Embryonic facial prominence (tissue), 1 donor: ENCODE measurements at regions not wholly inside any gene's neighbourhood (a gene's known extent, or its start where the extent isn't known, plus 50 kb on each side); places are given as distances from the start of the nearest gene placed in this dataset.

ENCODE experiments used
- DNase-seq: peaks from one replicate; pipeline ENCODE4 v3.0.0-alpha.2; 2016; ENCODE audit errors: extremely low spot score

DNA sequence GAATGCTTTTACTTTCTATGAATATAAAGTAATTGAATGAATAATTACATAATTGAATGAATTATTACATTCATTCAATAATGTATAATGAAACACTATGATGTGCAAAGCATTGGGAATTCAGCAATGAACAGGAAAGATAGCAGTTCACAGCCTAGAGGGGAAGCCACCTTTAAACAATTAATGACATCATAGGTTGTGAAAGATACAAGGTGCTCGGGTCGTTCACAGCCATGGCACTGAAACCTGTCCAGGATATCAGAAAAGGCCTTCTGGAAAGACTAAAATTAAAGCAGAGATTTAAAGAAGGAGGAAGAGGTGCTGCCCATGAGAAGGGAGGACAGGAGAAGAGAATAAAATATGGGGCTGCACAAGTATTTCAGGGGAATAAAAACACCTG lies 171.4 kb upstream of the KLF4 start:
- no peak for DNase-seq

DNA sequence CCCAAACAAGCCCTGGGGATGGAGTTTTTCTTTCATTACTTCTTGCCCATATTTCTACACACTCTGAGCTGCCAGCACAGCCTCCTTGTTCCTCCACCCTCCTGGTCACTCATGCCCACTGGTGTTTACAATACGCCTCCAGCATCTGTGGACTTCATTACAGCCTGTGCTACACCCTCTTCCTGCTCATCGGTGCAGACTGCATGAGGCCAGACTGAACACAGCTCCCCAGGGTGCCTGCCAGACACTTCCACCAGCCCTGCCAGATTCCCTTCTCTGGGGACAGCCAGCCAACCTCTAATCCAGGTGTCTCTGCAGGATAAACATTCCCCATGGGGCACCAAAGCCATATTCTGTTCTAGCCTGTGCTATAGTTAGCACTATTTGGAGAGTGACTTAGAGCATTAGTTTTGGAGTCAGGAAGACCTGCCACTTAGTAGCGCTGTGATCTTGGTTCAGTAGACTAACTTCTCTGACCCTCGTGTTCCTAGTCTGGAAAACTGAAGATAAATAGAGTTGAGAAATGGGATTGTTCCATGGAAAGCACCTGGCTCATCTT lies 163.8 kb upstream of the KLF4 start:
- no peak for DNase-seq

DNA sequence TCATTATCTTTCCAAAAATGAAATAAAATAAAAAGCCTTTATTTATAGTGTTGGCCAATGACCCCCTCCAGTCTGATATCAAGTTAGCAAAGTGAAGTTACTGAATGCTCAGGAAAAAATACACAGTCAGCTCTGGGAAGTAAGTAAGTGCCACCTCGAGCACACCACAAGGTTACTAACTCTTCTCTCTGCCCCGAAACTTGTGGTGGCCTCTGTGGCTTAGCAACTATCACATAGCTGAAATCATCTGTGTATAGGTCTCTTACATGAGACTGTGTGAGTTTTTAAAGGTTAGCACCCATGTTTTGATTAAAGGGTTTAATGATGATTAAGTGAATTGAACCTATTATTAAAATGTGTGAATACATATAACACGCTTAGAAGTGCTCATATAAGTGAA lies 161.4 kb upstream of the KLF4 start:
- no peak for DNase-seq

DNA sequence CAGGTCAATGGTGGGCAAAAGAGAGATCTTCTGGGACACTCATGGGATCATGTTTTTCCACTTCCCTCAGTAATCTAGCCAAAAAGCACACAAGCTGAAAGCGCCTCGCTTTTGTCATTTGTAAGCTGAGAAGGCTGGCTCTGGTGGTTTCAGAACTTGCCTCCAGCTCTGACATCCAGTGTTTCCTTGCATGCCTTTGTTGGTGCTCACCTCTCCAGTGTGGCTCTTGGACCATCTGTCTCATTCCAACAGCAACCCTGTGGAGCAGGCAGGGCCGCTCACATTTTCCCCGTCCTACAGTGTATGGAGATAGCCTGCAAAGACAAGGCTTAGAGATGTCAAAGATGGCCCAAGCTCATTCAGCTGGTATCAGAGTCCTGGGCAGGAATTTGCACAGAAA lies 160.8 kb upstream of the KLF4 start:
- no peak for DNase-seq

DNA sequence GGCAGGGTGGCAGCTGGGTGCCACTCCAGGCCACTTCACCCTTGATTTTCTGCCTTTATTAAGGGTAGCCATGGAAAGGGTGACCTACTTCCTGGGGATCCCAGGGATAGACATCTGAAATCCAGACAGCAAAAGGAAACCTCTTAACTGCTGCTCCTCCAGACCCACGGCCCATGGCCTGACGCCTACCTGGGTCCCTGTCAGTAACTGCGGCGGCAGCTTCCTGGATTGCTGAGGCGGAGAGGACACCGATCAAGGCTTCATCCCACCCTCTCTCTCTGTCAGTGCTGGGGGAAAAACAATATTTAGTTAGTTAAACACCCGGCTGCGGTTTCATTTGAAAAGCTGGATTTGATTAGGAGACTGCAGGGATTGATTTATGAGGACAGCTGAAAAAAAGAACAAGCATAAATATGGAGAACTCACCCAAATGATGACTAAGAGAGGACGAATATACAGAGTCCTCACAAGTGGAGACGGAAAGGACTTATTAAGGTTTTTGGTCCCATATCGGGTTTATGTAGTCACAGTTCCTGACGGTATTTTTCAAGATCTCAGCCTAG lies 158.7 kb upstream of the KLF4 start:
- peak; percentile 66 for DNase-seq

DNA sequence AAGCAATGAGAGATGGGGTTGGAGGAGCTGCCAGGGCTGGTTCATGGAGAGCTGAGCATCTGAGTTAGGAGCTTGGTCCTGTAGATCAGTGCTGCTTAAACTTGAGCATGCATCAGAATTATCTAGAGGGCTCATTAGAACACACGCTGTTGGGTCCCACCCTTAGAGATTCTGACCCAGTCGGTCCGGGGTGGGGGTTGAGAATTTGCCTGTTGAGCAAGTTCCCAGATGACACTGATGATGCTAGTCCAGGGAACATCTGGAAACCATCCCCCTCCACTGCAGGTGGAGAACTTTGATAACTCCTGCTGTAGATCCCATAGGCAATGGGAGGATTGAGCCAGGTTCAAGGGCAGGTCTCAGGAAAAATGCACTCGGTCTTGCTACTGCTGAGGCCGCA lies 158.0 kb upstream of the KLF4 start:
- DNase-seq: no peak

DNA sequence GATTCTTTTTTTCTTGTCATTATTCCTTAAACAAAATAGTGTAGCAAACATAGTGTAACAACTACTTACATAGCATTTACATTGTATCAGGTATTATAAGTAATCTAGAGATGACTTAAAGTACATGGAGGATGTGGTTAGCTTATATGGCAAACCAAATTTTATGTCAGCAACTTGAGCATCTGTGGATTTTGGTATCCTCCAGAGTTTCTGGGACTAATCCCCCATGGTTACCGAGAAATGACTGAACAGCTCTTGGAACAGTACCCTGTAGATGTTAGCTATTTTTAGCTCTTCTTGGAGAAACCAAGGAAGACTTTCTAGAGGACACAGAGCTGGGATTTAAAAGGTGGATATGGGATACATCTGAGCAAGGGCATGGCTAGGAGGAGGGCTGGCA lies 157.6 kb upstream of the KLF4 start:
- no peak for DNase-seq

DNA sequence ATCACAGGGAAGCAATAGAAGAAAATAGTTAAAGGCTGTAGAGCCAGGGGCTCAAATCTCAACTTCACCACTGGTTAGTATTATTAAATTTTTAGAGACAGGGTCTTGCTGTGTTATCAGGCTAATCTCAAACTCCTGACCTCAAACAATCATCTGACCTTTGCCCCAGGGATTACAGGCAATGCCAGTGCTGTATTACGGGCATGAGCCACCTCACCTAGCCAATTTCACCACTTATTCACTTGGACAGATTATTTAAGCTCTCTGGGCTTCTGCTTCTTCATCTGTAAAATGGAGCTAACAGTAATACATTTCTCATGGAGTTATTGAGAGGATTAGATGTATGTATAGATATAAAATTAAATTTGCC lies 155.9 kb upstream of the KLF4 start:
- no peak for DNase-seq

DNA sequence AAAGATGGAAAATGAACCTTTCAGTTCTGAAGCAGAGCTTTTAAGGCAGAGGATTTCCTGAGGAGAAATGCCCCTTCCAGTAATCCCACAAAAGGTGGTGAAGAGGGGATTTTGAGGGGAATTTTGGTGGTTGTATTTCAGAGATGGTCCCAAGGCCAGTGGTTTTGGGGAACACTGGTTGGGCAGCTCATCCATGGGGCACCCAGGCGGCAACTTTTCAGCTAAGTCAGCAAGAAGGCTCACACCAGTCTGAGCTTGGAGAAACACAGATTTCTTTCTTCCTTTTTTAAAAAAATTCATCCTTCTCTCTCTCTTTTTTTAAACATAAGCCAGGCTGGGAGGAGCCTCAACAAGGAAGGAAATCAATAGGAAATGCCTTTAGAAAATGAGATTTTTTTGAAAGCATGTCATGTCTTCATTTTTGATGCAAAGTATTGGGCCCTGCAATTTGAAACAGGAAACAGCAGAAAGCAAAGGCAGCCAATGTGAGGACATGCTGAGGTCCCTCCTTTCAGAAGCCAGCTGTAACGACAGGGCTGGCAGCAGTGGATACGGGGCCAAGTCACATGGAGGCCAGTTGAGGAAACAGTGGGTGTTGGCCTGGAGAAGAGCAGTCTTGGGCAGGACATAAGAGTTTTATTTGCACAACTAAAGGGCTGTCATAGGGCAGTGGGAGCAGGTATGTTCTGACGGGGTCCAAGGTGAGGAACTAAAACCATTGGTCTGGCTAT lies 155.3 kb upstream of the KLF4 start:
- DNase-seq: no peak

DNA sequence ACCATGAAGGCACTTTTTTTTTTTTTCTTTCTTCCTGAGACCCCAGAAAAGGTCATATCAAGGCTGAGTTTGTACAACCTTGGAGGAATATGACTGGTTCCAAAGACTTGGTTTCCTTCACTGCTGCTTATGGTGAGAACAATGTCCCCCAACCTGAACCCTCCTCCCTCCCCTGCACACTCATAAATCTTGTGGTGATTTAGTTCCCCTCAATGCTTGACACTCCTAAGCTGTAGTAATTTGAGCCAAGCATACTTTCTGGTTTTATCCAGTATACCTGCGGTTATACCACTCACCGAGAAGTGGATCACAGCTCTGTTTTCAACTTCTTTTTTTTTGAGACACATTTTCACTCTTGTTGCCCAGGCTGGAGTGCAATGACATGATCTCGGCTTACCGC lies 149.9 kb upstream of the KLF4 start:
- peak; percentile 97 for DNase-seq

DNA sequence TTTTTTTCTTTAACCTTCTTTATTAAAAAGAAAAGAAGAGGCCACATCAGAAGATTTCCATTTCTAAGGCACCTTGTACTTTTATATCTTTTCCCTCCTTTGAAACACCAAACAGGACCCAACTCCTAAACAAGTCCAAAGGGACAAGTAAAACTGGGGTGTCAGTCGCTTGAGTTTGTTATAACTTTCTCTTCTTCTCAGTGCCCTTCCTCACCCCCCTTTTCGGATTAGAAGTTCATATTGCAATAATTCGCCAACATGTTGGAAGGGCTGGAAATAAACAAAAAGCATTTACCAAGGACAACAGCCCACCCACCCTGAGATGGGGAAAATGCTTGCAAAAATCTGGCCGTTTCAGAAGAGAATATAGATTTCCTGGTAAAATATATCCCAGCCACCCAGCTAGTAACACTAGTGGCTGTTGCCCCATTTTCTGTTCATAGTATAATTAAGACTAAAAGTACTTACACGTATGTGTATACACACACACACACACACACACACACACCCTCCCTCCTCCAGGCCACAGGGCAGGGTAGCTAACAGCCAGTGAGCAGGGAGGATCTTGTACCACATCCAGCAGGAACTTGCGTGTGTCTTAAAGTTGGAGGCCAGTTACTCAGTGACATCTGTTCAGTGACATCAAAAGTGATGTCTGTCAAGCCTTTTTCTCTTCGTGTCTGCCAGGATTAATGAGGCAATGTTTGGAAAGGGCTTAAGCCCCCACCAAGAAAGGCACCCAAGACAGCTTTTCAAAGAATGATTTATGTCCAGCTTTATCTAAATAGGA lies 149.1 kb upstream of the KLF4 start:
- DNase-seq: no peak

DNA sequence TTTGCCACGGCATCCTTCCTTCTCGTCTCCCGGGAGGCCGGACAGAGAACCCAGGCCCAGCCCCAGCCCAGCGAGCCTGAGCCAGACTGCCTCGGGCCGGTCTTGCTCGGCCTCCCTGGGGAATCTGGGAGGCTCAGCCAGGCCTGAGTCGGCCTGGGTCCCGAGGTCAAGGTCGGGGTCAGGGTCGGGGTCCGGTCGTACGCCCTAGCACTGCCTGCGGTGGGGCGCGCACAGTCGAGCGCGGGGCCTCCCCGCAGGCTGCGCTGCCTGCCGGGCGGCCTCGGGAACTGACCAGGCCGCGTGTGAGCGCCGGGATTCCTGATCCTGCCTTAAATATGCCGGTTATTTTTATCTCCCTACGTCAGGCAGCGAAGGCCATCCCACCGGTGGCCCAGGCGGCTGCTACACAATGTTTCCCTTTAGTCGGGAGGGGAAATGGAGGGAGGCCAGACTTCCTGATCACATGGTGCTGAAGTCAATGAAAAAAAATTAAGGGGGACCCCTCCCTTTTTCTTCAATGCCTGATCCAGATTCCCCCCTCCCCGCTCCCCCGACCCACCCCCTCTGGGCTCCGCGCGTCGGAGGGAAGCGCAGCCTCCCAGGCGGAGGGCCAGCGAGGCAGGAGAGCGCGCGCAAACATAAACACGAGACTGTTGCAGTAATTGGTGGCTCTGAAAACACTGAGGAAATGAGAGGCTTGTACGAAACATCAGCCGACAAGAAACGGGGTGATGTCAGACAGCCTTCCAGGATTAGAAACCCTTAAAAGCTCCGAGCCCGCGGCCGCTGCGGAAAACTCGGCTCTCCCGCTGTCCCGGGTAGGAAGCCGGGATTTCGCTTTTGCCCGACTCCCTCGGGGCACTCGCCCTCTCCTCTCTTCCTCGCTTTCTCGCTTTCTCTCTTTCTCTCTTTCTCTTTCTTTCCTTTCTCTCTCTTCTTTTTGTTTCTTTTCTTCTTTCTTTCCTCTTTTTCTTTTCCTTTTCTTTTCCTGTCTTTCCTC lies 148.2 kb upstream of the KLF4 start:
- DNase-seq: peak; percentile 98

DNA sequence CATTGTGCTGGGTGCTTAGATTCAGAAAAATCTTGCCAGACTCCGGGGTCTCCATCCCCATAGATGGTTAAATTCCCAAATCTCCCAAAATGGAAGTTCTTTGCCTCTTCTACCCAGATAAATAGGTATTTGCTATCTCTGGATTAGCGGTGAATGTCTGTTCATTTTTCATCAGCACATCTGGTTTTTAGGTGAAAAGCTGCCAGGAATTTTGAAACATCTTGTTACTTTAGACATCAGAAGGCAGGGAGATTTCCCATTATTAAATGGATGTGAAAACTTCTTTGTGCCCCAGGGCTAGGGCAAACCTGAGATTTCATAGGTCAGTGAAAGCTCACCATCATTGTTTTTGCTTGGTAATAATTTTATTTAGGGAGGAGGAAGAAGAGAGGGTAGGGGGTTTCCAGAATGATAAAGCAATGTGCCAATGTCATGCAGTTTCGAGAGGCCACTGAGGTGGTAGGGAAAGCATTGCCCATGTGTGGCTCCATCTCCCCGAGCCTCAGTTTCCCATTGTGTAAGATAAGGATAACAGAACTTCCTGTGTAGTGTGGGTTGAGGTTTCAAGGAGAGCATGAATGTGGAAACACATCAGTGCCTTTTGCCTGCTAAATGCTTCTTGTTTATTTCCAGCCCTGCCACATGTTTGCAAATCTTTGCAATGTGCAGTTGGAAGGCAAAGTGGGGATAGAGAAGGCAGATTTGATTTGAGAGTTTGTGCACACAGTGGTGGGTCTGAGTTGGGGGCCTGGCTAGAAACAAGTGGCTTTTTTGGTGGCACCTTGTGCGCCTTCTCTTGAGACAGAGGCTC lies 147.2 kb upstream of the KLF4 start:
- no peak for DNase-seq

DNA sequence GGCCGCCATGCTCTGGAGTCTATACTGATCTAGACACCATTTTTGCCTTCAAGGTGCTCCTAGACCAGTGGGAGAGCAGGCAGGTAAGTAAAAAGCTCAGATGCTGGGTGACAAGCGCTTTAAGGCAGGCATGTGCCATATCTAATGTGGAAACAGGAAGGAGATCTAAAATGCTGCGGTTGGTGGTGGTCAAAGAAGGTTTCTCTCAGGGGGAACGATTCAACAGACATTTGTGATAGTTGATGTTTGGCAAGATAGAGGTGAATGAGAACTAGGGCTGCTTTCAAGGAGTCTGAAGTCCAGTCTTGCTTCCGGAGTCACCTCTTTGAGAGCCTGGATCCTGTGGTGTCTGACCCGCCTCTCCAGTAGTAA lies 146.2 kb upstream of the KLF4 start:
- DNase-seq: no peak

DNA sequence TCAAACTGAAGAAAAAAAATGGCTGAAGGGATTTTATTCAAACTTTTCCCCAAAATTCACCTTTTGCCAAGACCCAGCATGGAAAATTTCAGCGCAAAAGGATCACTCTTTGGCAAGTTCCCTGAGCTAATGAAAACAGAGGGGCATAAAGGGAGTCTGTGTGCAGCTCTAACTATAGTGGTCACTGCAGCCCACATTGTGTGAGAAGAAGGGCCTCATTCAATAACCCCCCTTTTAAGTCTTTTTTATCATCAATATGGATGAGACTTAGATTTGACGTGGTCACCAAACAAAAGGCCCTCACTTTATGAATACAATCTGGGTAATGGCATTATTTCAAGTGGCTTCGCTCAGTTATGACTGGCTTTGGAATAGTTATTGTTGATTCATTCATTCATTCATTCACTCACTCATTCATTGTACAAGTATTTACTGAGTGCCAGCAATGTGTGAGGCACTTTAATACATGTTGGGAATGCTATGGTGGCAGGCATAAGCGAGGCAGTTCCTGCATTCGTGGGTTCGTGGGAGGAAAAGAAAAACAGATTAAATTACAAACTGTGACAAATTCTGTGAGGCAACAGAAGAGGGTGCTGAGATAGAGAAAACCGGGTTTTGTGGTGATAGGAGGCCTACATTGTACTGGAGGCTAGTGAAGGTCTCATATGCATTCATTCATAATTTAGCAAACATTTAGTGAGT lies 145.7 kb upstream of the KLF4 start:
- DNase-seq: no peak

DNA sequence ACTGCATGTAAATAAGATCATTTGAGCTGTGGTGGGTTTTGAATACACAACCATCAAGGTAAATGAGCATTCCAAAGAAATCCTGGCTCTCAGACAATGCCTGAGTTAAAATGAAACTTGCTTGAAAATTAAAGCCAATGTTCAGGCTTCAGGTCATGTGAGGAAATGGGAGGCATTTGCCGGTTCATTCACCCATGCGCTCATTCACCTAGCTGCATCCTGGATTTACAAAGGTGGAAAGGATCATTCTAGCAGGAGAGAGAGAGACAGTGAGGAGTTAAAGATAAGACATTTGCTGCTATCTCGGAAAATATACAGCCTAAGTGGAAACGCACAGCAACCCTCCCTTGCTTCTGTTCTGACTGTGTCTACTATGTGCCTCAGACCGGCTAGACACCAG lies 143.8 kb upstream of the KLF4 start:
- no peak for DNase-seq

DNA sequence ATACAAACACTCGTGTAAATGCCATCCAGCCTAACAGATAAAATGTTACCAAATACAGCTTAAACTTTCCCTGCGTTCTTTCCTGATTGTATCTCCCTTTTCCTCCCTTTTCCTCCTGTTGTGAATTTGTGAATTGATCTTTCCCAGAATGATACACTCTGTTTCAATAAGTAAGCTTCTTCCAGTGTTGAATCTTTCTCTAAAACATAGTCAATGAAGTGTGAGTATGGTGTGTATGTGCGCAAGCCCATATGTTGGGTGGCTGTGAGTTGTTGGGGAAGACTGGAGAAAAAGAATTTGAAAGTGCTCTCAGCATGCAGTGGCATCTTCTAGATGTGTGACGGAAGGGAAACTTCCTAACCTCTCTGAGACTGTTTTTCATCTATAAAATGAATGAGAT lies 143.1 kb upstream of the KLF4 start:
- DNase-seq: no peak

DNA sequence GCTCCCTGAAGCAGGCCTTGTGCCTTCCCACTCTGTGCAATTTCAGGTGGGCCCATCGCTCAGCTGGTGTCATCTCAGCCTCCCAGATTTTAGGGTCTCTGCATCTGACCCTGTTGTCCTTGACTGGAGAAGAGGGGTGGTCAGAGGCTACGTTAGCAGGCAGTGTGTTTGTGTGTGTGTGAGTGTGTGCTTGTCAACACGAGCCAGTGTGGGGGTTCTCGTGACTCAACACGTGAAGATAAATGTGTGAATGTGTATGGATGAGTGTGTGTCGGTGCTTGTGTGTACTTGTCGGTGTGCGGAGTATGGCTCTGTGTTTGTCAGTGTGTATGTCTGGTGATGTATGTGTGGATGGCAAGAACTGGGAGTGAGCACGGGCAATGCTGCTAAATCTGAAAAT lies 142.6 kb upstream of the KLF4 start:
- no peak for DNase-seq

DNA sequence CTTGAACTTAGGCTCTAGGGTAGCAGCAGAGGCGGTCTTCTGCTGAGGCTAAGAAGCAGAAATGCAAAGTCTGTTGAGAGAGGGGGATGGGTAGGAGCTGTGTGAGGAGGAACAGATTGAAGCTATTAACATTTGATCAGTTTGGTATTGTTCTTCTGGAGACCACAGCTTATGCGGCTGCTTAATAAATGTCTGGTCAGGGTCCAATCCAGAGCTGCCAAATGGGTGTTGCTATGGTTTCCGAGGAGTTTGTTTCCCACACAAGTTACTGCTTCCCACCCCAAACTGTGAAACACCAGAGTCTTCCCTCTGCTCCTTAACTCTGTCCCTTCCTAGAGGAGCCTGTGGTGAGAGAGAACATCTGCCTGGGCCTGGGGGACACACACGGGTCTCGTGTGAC lies 142.2 kb upstream of the KLF4 start:
- DNase-seq: peak; percentile 93

DNA sequence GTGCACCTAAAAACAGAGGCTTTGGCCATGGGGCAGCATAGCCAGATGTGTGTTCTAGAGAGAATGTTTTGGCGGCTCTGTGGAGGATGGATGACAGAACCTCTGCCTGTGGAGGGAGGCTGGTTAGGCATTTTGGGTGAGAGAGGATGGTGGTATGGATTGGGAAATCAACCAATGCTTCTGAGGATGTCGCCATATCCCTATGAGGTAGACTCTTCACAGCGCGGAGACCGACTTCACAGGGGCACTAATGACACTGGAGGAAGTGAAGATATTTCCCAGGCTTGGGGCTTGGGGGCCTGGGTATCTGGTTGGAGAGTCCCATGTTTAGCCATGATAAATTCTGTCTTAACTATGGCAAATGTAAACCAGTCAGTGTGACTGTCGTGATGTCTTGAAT lies 140.6 kb upstream of the KLF4 start:
- DNase-seq: no peak
